Gastroesophageal sphincter (tissue), 4 donors: ENCODE measurements at regions not wholly inside any gene's neighbourhood (a gene's known extent, or its start where the extent isn't known, plus 50 kb on each side); places are given as distances from the start of the nearest gene placed in this dataset.

Experiments
- ATAC-seq: fragments of 150-250 bp; one replicate; pipeline ENCODE4 v1.9.1; 2016; ENCODE audit warnings: mild to moderate bottlenecking, moderate library complexity
- H3K27ac ChIP-seq, 4 donors: fragments of 200-600 bp; sonication (generic) in 3 of 4; 1 replicate in 3 of 4; 2 replicates in 1 of 4; pipeline ENCODE4 v1.5.1; 2016 to 2019
- H3K27me3 ChIP-seq: fragments of 200-600 bp; sonication (generic); one replicate; pipeline ENCODE4 v1.5.1; 2019
- H3K36me3 ChIP-seq, 2 donors: fragments of 200-600 bp; sonication (generic); one replicate each; pipeline ENCODE4 v1.5.1; 2019; ENCODE audit warnings: control low read depth in 1 of 2
- H3K4me1 ChIP-seq, 3 donors: fragments of 200-600 bp; sonication (generic); 1 replicate in 2 of 3; 2 replicates in 1 of 3; pipeline ENCODE4 v1.5.1; 2016 to 2019; ENCODE audit warnings: control low read depth in 2 of 3
- H3K4me3 ChIP-seq, 2 donors: fragments of 200-600 bp; sonication (generic); one replicate each; pipeline ENCODE4 v1.5.1; 2019; ENCODE audit warnings: mild to moderate bottlenecking in 1 of 2, moderate library complexity in 1 of 2
- H3K9me3 ChIP-seq, 3 donors: fragments of 200-600 bp; sonication (generic); one replicate each; pipeline ENCODE4 v1.5.1; 2017 to 2019; ENCODE audit warnings: control low read depth in 2 of 3
- CTCF ChIP-seq, 4 experiments: fragments of 200-600 bp in 2 of 4; fragments of 450-650 bp in 2 of 4; sonication (generic) in 1 of 4; IDR thresholded peaks; one replicate each; pipeline ENCODE4 v1.5.1; 2017 to 2019; ENCODE audit warnings: antibody characterized with exemption in 4 of 4, mild to moderate bottlenecking in 2 of 4, moderate library complexity in 2 of 4
- EP300 ChIP-seq: sonication (generic); formaldehyde crosslinking; IDR thresholded peaks from one replicate; pipeline ENCODE4 v1.6.1; 2017; ENCODE audit warnings: antibody characterized with exemption, mild to moderate bottlenecking
- POLR2A ChIP-seq, 2 donors: fragments of 450-650 bp; IDR thresholded peaks; one replicate each; pipeline ENCODE4 v1.6.1; 2017; ENCODE audit warnings: antibody characterized with exemption in 2 of 2, mild to moderate bottlenecking in 2 of 2, moderate library complexity in 1 of 2
- POLR2AphosphoS5 ChIP-seq: sonication (generic); formaldehyde crosslinking; IDR thresholded peaks from one replicate; pipeline ENCODE4 v1.6.1; 2017; ENCODE audit warnings: antibody characterized with exemption
- WGBS, 2 donors: methylation state at CpG; one replicate each; pipeline ENCODE4 v1.1.5; 2018; ENCODE audit warnings: low coverage in 1 of 2; 5-methylcytosine and 5-hydroxymethylcytosine counted together

- H3K9me3 ChIP-seq: peaks cover 0 to 4% (median 0%) of the 10 kb centered on the region in 3 donors
- ATAC-seq: no peak
- no peaks in the 10 kb centered on the region for H3K27me3 ChIP-seq
- no peaks in the 10 kb centered on the region for H3K4me1 ChIP-seq
- H3K27ac ChIP-seq: no peak overlapping the region
- no peak for TF ChIP-seq EP300
- TF ChIP-seq POLR2A (IDR thresholded peaks at IDR 0.05): no peak
- TF ChIP-seq CTCF (IDR thresholded peaks at IDR 0.05): no peak
- no peak for TF ChIP-seq POLR2AphosphoS5
- no peaks in the 10 kb centered on the region for H3K36me3 ChIP-seq
- H3K4me3 ChIP-seq: no peak overlapping the region
- WGBS, 2 donors: 84 to 90% methylated on average over 6 to 7 of the region's 7 CpGs
Measured at GRCh38 chr12:114850661-114851275, 166.8 kb upstream of the TBX3 start.

DNA sequence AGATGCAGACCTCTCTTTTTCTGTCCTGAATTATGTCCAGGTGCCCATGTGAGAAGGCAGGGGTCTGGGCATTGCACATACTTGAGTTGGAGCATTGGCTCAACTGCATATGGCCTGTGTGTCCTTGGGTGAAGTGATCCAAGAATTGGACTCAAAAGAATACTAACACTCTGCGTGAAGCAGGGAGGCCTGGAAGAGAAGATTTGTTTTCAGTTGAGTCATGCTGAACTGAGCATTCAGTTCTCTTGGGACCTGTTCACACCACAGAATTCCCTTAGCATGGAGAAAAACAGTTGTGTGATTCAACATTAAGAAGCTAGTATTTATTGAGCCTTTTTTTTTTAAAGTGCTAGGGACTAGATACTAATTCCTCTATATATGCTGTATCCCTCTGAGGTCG is 164.7 kb upstream of the TBX3 start:
- 60 to 67% methylated on average over 2 of the region's 2 CpGs for WGBS, 2 donors
- Histone ChIP-seq H3K27ac (no peak overlapping the region), H3K4me3 (no peak overlapping the region), H3K9me3 (peaks cover 0 to 4% (median 0%) of the 10 kb centered on the region in 3 donors), H3K4me1 (no peaks in the 10 kb centered on the region), H3K27me3 (no peaks in the 10 kb centered on the region), H3K36me3 (no peaks in the 10 kb centered on the region)
- ATAC-seq: no peak
- TF ChIP-seq CTCF (IDR thresholded peaks at IDR 0.05) (no peak), POLR2A (IDR thresholded peaks at IDR 0.05) (no peak), POLR2AphosphoS5 (no peak), EP300 (no peak)

- Histone ChIP-seq H3K4me3 (no peak overlapping the region), H3K4me1 (no peaks in the 10 kb centered on the region), H3K9me3 (peaks cover 0 to 4% (median 0%) of the 10 kb centered on the region in 3 donors), H3K27me3 (no peaks in the 10 kb centered on the region), H3K36me3 (no peaks in the 10 kb centered on the region), H3K27ac (no peak overlapping the region)
- no peak for ATAC-seq
- WGBS, 2 donors: 77 to 85% methylated on average over 7 to 9 of the region's 11 CpGs
- TF ChIP-seq CTCF (IDR thresholded peaks at IDR 0.05) (no peak), POLR2AphosphoS5 (no peak), POLR2A (IDR thresholded peaks at IDR 0.05) (no peak)
Measured at GRCh38 chr12:114847441-114848035, 163.6 kb upstream of the TBX3 start.

GRCh38 chr12:114846771-114847170 is 162.8 kb upstream of the TBX3 start:
- 63 to 68% methylated on average over 6 to 8 of the region's 8 CpGs for WGBS, 2 donors
- H3K4me3 ChIP-seq: no peak overlapping the region
- H3K27ac ChIP-seq: no peak overlapping the region
- no peak for TF ChIP-seq POLR2AphosphoS5
- no peak for TF ChIP-seq EP300
- TF ChIP-seq POLR2A (IDR thresholded peaks at IDR 0.05): no peak
- TF ChIP-seq CTCF (IDR thresholded peaks at IDR 0.05): no peak
- H3K27me3 ChIP-seq: no peaks in the 10 kb centered on the region
- no peaks in the 10 kb centered on the region for H3K36me3 ChIP-seq
- no peaks in the 10 kb centered on the region for H3K4me1 ChIP-seq
- H3K9me3 ChIP-seq: no peaks in the 10 kb centered on the region
- no peak for ATAC-seq

DNA sequence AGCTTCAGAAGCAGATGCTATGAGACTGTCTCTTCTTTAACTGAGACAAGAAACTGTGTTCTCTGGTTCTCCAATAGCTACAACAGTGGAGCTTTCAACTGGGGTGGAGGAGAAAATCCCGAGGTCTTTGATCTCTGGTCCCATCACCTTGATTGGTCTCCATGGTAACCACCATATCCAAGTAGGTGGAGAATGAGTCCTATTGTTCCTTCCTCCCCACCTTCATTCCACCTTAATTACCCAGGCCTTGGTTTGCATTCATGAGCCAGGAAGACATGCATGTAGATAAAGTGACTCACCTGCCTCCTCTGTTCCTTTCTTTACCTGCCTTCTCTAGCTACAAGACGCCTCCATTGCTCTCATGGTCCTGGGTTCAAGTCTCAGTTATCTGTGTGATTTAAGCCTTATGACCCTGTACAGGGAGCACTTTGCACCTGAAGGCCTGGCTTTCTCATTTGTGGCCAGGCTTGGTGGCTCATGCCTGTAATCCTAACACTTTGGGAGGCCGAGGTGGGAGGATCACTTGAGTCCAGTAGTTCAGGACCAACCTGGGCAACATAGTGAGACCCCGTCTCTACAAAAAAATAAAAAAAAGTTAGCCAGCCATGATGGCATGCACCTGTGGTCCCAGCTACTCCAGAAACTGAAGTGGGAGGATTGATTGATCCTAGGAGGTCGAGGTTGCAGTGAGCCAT is 157.7 kb upstream of the TBX3 start:
- ATAC-seq: no peak
- Histone ChIP-seq H3K27me3 (no peaks in the 10 kb centered on the region), H3K4me3 (no peak overlapping the region), H3K27ac (no peak overlapping the region), H3K36me3 (no peaks in the 10 kb centered on the region), H3K9me3 (no peaks in the 10 kb centered on the region), H3K4me1 (no peaks in the 10 kb centered on the region)
- 57 to 66% methylated on average over 1 to 2 of the region's 5 CpGs for WGBS, 2 donors
- no peak for TF ChIP-seq POLR2AphosphoS5
- no peak for TF ChIP-seq POLR2A (IDR thresholded peaks at IDR 0.05)
- TF ChIP-seq CTCF (IDR thresholded peaks at IDR 0.05): no peak
- TF ChIP-seq EP300: no peak
